HEK293T (cell line): ENCODE measurements at regions not wholly inside any gene's neighbourhood (a gene's known extent, or its start where the extent isn't known, plus 50 kb on each side); places are given as distances from the start of the nearest gene placed in this dataset.

Experiments used
- CTCF ChIA-PET: fragments of 350-600 bp; formaldehyde crosslinking; extraction: SDS; loops from one replicate; lab custom pipeline; 2021; ENCODE audit warnings: antibody characterized with exemption, inconsistent platforms; lab: Yijun Ruan, JAX
- POLR2A ChIA-PET: fragments of 350-600 bp; formaldehyde crosslinking; extraction: SDS; loops from one replicate; lab custom pipeline; 2020; ENCODE audit warnings: antibody characterized with exemption, inconsistent platforms; lab: Yijun Ruan, JAX
- DNase-seq: peaks from one replicate; pipeline ENCODE4 v3.0.0; 2012; ENCODE audit warnings: mixed read lengths; ENCODE audit errors: extremely low spot score
- ARNT ChIP-seq: fragments of 450-650 bp; IDR thresholded peaks from 2 replicates; pipeline ENCODE4 v1.6.1; 2017; ENCODE audit warnings: mild to moderate bottlenecking
- BHLHE40 ChIP-seq: fragments of 450-650 bp; IDR thresholded peaks from 2 replicates; pipeline ENCODE4 v1.6.1; 2016; ENCODE audit warnings: mild to moderate bottlenecking, moderate library complexity, borderline replicate concordance
- CTBP1 ChIP-seq: fragments of 450-650 bp; IDR thresholded peaks from 2 replicates; pipeline ENCODE4 v1.6.1; 2016; ENCODE audit warnings: borderline replicate concordance
- ELF4 ChIP-seq: fragments of 450-650 bp; IDR thresholded peaks from 2 replicates; pipeline ENCODE4 v1.6.1; 2017; ENCODE audit warnings: antibody characterized with exemption
- FOXA1 ChIP-seq: fragments of 450-650 bp; IDR thresholded peaks from 2 replicates; pipeline ENCODE4 v1.6.1; 2016; ENCODE audit warnings: mild to moderate bottlenecking
- FOXK2 ChIP-seq: fragments of 450-650 bp; IDR thresholded peaks from 2 replicates; pipeline ENCODE4 v1.6.1; 2016; ENCODE audit warnings: mild to moderate bottlenecking
- FOXM1 ChIP-seq: fragments of 450-650 bp; IDR thresholded peaks from 2 replicates; pipeline ENCODE4 v1.6.1; 2017; ENCODE audit warnings: mild to moderate bottlenecking, borderline replicate concordance
- HDGF ChIP-seq: fragments of 450-650 bp; IDR thresholded peaks from 2 replicates; pipeline ENCODE4 v1.6.1; 2017; ENCODE audit warnings: antibody characterized with exemption, borderline replicate concordance
- L3MBTL2 ChIP-seq: fragments of 450-650 bp; conservative IDR thresholded peaks from 2 replicates; pipeline ENCODE4 v1.6.1; 2016; ENCODE audit warnings: mild to moderate bottlenecking
- LEF1 ChIP-seq: fragments of 450-650 bp; IDR thresholded peaks from 2 replicates; pipeline ENCODE4 v1.6.1; 2017; ENCODE audit warnings: mild to moderate bottlenecking, borderline replicate concordance
- NFRKB ChIP-seq: fragments of 450-650 bp; IDR thresholded peaks from 2 replicates; pipeline ENCODE4 v1.6.1; 2016; ENCODE audit warnings: mild to moderate bottlenecking, moderate library complexity
- PKNOX1 ChIP-seq: fragments of 450-650 bp; IDR thresholded peaks from 2 replicates; pipeline ENCODE4 v1.6.1; 2016
- SP1 ChIP-seq: fragments of 450-650 bp; IDR thresholded peaks from 2 replicates; pipeline ENCODE4 v1.6.1; 2017
- SUZ12 ChIP-seq: fragments of 450-650 bp; IDR thresholded peaks from 2 replicates; pipeline ENCODE4 v1.6.1; 2016; ENCODE audit warnings: mild to moderate bottlenecking
- TARDBP ChIP-seq: fragments of 450-650 bp; IDR thresholded peaks from 2 replicates; pipeline ENCODE4 v1.6.1; 2016
- ZNF384 ChIP-seq: fragments of 450-650 bp; IDR thresholded peaks from 2 replicates; pipeline ENCODE4 v1.6.1; 2016

GRCh38 chr5:13613621-13614020 is 330.9 kb downstream of the DNAH5 start:
- no peak for DNase-seq
- TF ChIP-seq TARDBP (no peak), CTBP1 (no peak), FOXA1 (no peak), BHLHE40 (no peak), SUZ12 (no peak), SP1 (no peak), HDGF (no peak)
- CTCF ChIA-PET, result no interaction called here
- POLR2A ChIA-PET, result no interaction called here

- POLR2A ChIA-PET, result no interaction called here
- CTCF ChIA-PET, result no interaction called here
- no peak for DNase-seq
- TF ChIP-seq SP1 (no peak), FOXM1 (no peak), TARDBP (no peak), HDGF (no peak), ARNT (no peak), CTBP1 (no peak), BHLHE40 (no peak), LEF1 (no peak), PKNOX1 (no peak), ELF4 (no peak), SUZ12 (no peak), ZNF384 (no peak), FOXA1 (no peak), L3MBTL2 (no peak), NFRKB (no peak)
These were observed 332.9 kb downstream of the DNAH5 start for GRCh38 chr5:13611604-13612003.

DNA sequence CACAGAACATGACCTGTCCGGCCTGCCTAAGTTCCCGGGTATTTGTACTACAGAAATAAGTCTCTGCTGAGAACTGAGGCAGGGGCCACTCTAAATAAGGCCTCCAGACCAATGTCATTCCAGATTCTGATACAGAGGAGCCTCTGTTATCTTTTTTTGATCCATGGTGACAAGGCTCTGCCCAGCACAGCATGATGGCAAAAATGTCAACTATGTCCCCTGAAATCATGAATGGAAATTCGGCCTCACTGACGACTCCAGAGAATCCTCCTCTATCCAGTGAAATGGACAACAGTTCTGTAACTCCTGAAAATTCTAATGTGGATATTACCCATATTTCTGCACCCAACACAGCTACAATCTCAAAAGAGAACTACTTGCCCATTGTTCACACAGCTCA is 335.0 kb downstream of the DNAH5 start:
- POLR2A ChIA-PET, result no interaction called here
- CTCF ChIA-PET, result no interaction called here
- TF ChIP-seq CTBP1, result no peak
- TF ChIP-seq LEF1, result no peak
- no peak for TF ChIP-seq NFRKB
- no peak for TF ChIP-seq ELF4
- DNase-seq, result no peak

DNA sequence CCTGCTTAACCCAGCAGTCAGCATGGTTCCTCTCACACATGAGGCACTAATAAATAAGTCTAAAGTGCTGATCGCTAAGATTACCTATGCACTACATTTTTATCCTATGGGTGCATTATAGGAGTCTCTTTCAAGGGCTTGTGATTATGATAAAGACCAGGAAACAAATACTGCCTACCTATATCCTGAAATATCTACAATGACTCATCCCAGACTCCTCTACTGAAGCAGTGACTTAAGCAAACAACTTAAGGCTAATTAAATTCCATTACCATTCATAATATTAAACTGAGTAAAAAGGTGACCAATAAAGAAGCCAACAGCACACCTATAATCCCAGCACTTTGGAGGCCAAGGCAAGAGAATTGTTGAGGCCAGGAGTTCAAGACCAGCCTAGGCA is 338.4 kb downstream of the DNAH5 start:
- ChIA-PET CTCF (no interaction called here), POLR2A (no interaction called here)
- DNase-seq, result no peak
- no peak for TF ChIP-seq TARDBP
- TF ChIP-seq SP1, result no peak
- TF ChIP-seq FOXK2, result no peak
- no peak for TF ChIP-seq FOXA1
- no peak for TF ChIP-seq ELF4
- no peak for TF ChIP-seq NFRKB
- TF ChIP-seq PKNOX1, result no peak
- TF ChIP-seq LEF1, result no peak
- TF ChIP-seq ARNT, result no peak
- no peak for TF ChIP-seq HDGF

DNA sequence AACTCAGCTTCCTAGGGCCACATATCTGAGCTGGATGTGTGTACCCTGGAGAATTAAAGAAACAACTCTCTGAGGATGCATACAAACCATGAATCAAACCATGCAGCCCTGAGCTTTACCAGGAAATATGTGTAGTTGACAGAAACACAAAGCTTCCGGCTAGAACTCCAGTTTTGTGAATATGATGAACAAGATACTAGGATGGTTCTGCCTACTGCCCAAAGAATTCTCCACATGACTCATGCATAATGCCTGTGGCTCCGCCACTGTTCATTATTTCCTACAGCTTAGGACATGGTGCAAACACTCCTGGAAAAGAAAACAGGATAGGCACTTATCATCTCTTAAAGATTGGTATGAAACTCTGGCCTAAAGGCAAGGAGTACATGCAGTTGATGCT is 343.4 kb downstream of the DNAH5 start:
- DNase-seq, result no peak
- CTCF ChIA-PET, result no interaction called here
- POLR2A ChIA-PET, result no interaction called here
- TF ChIP-seq L3MBTL2 (no peak), ZNF384 (no peak), SUZ12 (no peak), CTBP1 (no peak), FOXA1 (no peak)

DNA sequence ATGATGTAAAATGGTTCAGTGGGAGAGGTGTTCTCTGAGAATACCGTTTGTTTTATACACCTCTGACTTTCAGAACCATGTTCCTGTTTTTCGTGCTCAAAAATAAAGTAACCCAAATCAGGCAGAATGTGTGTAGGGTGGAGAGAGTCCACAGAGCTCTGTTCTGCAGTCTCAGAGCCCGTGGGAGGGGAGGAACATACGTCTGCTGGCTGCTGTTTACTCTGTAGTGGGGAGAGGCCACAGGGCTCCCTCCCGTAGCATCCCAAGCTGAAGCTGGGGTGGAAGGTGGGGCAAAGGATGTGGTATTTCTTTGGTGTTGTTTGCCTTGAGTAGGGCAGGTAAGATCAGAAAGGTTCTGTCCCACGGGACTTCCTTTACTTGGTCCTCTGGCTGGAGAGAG is 348.5 kb downstream of the DNAH5 start:
- ChIA-PET CTCF (no interaction called here), POLR2A (no interaction called here)
- no peak for DNase-seq
- TF ChIP-seq LEF1 (no peak), ARNT (no peak), L3MBTL2 (no peak), SP1 (no peak), CTBP1 (no peak), TARDBP (no peak), FOXA1 (no peak), HDGF (no peak), PKNOX1 (no peak)

DNA sequence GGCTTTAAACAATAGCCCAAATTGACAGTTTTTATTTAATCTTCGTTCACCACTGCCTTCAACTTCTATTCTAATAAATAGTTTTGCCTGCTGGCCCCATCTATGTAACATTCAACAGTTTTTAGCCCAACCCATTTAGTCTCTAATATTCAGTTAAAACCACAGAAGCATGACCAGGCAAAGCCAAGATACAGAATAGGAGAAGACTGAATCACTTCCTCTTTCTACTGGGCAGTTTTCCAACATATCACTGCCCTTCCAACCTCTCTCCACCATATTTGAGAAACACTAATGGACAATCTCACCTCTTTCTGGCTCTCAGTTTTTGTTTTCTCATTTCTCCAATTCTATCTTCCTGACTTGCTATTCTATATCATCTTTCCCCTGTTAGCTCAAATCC is 352.9 kb downstream of the DNAH5 start:
- POLR2A ChIA-PET, result no interaction called here
- CTCF ChIA-PET, result no interaction called here
- no peak for TF ChIP-seq SUZ12
- no peak for TF ChIP-seq HDGF
- TF ChIP-seq NFRKB, result no peak
- TF ChIP-seq FOXM1, result no peak
- no peak for TF ChIP-seq L3MBTL2
- no peak for TF ChIP-seq ZNF384
- TF ChIP-seq CTBP1, result no peak
- TF ChIP-seq TARDBP, result no peak
- DNase-seq, result no peak

GRCh38 chr5:13585324-13585723 is 359.2 kb downstream of the DNAH5 start:
- ChIA-PET POLR2A (no interaction called here), CTCF (no interaction called here)
- TF ChIP-seq FOXM1 (no peak), SUZ12 (no peak), ELF4 (no peak), BHLHE40 (no peak), PKNOX1 (no peak), CTBP1 (no peak), LEF1 (no peak), FOXA1 (no peak), HDGF (no peak), TARDBP (no peak), ZNF384 (no peak), FOXK2 (no peak), L3MBTL2 (no peak)
- DNase-seq, result no peak
